Neural crest cell (in vitro differentiated cells): ENCODE measurements at regions not wholly inside any gene's neighbourhood (a gene's known extent, or its start where the extent isn't known, plus 50 kb on each side); places are given as distances from the start of the nearest gene placed in this dataset.

Experiments used
- DNase-seq: peaks from one replicate; pipeline ENCODE4 v3.0.0; 2021; ENCODE audit warnings: low read depth, mixed read lengths, low spot score
- H3K27ac Mint-ChIP-seq: one replicate; pipeline ENCODE4 v1.8.0; 2021; ENCODE audit warnings: mild to moderate bottlenecking, mixed read lengths; ENCODE audit not compliant: unreplicated experiment
- H3K27me3 Mint-ChIP-seq: 2 replicates; pipeline ENCODE4 v1.8.0; 2021; ENCODE audit warnings: low read depth, mild to moderate bottlenecking, mixed read lengths
- H3K36me3 Mint-ChIP-seq: 2 replicates; pipeline ENCODE4 v1.8.0; 2021; ENCODE audit warnings: low read depth, mild to moderate bottlenecking, mixed read lengths
- H3K4me1 Mint-ChIP-seq: 2 replicates; pipeline ENCODE4 v1.8.0; 2021; ENCODE audit warnings: mixed read lengths
- H3K4me3 Mint-ChIP-seq: one replicate; pipeline ENCODE4 v1.8.0; 2021; ENCODE audit warnings: mild to moderate bottlenecking, mixed read lengths
- H3K9me3 Mint-ChIP-seq: 2 replicates; pipeline ENCODE4 v1.8.0; 2021; ENCODE audit warnings: mixed read lengths
- TF ChIP-seq, protein P1 (sequence below): fragments of 200-600 bp; sonication (generic); conservative IDR thresholded peaks from 2 replicates; pipeline ENCODE4 v1.5.0; 2021; ENCODE audit warnings: antibody characterized with exemption, mild to moderate bottlenecking

DNA sequence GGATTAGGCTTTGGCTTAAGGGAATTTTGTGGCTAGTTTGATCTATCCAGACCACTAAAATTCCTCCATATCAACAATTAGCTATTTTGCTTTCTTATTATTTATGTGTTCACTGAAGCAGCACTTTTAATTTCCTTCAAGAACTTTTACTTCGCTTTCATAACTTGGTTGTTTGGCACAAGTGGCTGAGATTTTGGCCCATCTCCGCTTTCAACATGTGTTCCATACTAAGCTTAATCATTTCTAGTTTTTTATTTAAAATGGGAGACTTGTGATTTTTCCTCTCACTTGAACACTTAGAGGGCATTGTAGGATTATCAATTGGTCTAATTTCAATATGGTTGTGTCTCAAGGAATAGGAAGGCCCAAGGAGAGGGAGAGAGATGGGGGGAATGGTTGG, 102.4 kb upstream of the HSF2 start:
- no peak for DNase-seq
- Mint-ChIP-seq H3K9me3 (no peaks in the 10 kb centered on the region), H3K4me3 (no peak overlapping the region), H3K27ac (no peak overlapping the region), H3K36me3 (no peaks in the 10 kb centered on the region), H3K27me3 (no peaks in the 10 kb centered on the region), H3K4me1 (no peaks in the 10 kb centered on the region)
- TF ChIP-seq, protein P1, sequence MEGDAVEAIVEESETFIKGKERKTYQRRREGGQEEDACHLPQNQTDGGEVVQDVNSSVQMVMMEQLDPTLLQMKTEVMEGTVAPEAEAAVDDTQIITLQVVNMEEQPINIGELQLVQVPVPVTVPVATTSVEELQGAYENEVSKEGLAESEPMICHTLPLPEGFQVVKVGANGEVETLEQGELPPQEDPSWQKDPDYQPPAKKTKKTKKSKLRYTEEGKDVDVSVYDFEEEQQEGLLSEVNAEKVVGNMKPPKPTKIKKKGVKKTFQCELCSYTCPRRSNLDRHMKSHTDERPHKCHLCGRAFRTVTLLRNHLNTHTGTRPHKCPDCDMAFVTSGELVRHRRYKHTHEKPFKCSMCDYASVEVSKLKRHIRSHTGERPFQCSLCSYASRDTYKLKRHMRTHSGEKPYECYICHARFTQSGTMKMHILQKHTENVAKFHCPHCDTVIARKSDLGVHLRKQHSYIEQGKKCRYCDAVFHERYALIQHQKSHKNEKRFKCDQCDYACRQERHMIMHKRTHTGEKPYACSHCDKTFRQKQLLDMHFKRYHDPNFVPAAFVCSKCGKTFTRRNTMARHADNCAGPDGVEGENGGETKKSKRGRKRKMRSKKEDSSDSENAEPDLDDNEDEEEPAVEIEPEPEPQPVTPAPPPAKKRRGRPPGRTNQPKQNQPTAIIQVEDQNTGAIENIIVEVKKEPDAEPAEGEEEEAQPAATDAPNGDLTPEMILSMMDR = no peak

DNA sequence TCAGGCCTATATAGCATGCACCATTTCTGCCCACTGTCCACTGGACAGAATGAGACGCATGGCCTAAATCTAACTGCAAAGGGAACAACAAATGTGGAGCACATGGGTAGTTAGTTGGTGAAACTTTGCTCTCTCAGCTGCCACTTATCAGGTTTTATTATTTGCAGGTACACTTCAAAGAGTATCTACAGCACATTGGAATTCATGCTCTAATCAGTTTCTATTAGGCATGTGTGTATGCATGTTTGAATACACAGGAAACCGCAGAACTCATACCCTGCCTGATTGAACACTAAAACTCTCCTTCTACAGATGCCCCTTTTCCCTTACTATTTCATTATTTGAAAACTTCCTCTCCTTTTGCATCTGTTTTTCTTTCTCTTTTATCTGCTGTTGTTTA, 97.4 kb upstream of the HSF2 start:
- TF ChIP-seq, protein P1 = no peak
- Mint-ChIP-seq H3K4me3 (no peak overlapping the region), H3K27ac (no peak overlapping the region), H3K36me3 (peaks cover 1% of the 10 kb centered on the region), H3K27me3 (no peaks in the 10 kb centered on the region), H3K4me1 (no peaks in the 10 kb centered on the region), H3K9me3 (peaks cover 1% of the 10 kb centered on the region)
- no peak for DNase-seq

DNA sequence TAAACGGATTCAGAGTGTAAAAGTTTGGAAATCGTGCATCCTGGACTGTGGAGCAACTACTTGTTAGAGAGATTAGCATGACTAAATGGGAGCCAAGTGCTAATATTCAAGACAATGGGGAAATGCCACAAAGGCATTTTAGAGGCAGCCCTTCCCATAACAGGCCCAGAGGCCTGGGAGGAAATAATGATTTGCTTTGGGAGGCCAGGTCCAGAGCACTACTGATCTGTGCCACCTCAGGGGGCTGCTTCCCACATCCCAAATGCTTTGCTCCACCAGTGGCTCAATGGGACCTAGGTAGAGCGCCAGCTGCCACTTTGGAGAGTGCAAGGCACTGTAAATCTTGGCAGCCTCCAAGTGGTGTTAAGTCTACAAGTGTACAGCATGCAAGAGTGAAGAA, 91.9 kb upstream of the HSF2 start:
- Mint-ChIP-seq H3K27ac (no peak overlapping the region), H3K4me1 (no peaks in the 10 kb centered on the region), H3K27me3 (no peaks in the 10 kb centered on the region), H3K9me3 (peaks cover 5% of the 10 kb centered on the region), H3K36me3 (peaks cover 2% of the 10 kb centered on the region), H3K4me3 (no peak overlapping the region)
- TF ChIP-seq, protein P1 = no peak
- DNase-seq = no peak

DNA sequence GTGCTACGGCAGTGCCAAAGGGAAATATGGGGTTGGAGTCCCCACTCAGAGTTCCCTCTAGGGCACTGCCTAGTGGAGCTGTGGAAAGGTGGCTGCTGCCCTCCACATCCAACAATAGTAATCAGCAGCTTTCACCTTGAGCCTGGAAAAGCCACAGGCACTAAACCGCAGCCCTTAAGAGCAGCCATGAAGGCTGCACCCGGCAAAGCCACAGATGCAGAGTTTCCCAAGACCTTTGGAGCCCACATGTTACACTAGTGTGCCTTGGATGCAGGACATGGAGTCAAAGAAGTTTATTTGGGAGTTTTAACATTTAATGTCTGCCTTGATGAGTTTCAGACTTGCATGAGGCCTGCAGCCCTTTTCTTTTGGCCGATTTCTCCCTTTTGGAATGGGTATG, 91.4 kb upstream of the HSF2 start:
- peaks cover 5% of the 10 kb centered on the region for H3K9me3 Mint-ChIP-seq
- TF ChIP-seq, protein P1 = no peak
- peaks cover 2% of the 10 kb centered on the region for H3K36me3 Mint-ChIP-seq
- no peak overlapping the region for H3K27ac Mint-ChIP-seq
- H3K4me1 Mint-ChIP-seq = no peaks in the 10 kb centered on the region
- no peak overlapping the region for H3K4me3 Mint-ChIP-seq
- DNase-seq = no peak
- no peaks in the 10 kb centered on the region for H3K27me3 Mint-ChIP-seq

DNA sequence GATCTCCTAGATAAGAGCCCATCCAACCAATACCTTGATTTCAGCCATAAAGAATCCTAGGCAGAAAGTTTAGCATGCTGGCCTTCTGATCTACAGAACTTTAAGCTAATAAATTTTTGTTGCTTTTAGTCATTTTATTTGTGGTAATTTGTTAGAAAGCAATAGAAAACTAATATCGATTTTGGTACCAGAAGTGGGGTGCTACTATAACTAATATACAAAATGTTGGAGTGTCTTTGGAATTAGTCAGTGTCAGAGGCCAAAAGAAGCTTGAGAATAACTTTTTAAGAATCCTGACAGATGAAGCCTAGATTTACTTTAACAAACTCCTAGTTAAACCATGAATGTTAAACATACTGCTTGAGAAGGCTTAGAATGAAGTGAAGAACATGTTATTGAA, 83.6 kb upstream of the HSF2 start:
- TF ChIP-seq, protein P1 = no peak

DNA sequence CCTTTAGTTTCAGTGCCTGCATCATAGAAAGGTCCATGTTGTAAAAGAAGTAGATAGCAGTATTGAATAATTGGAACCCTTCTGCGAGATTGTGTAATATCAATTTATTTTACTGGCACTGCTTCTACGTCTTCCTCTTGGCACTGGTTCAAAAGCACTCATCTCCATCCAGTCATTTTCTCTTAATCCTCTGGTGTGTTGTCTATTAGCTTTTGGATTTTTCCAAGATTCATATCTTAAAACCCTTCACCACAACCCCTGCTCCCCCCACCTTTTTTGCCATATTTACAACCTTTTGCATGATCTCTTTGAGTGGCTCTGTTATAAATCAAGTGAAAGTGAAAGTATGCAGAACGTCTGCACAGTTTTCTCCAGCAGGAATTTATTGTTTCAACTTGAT, 76.6 kb upstream of the HSF2 start:
- H3K27ac Mint-ChIP-seq = no peak overlapping the region
- no peaks in the 10 kb centered on the region for H3K9me3 Mint-ChIP-seq
- H3K36me3 Mint-ChIP-seq = no peaks in the 10 kb centered on the region
- DNase-seq = no peak
- H3K27me3 Mint-ChIP-seq = no peaks in the 10 kb centered on the region
- TF ChIP-seq, protein P1 = no peak
- no peaks in the 10 kb centered on the region for H3K4me1 Mint-ChIP-seq
- H3K4me3 Mint-ChIP-seq = no peak overlapping the region

More for the DNA sequence above, 83.6 kb upstream of the HSF2 start:
- no peak for DNase-seq
- H3K36me3 Mint-ChIP-seq = no peaks in the 10 kb centered on the region
- H3K4me1 Mint-ChIP-seq = no peaks in the 10 kb centered on the region
- no peaks in the 10 kb centered on the region for H3K27me3 Mint-ChIP-seq
- H3K9me3 Mint-ChIP-seq = peaks cover 5% of the 10 kb centered on the region
- H3K4me3 Mint-ChIP-seq = no peak overlapping the region
- H3K27ac Mint-ChIP-seq = no peak overlapping the region
